ENCODE measurements at regions not wholly inside any gene's neighbourhood (a gene's known extent, or its start where the extent isn't known, plus 50 kb on each side); places are given as distances from the start of the nearest gene placed in this dataset.

- Mint-ChIP-seq H3K27ac (no peak overlapping the region), H3K9me3 (no peaks in the 10 kb centered on the region)
- DNase-seq (ENCODE audit: low spot score in 2 of 2), result no peak
Observed at GRCh38 chr3:117486719-117487716, 777.4 kb downstream of the TUSC7 start.

DNA sequence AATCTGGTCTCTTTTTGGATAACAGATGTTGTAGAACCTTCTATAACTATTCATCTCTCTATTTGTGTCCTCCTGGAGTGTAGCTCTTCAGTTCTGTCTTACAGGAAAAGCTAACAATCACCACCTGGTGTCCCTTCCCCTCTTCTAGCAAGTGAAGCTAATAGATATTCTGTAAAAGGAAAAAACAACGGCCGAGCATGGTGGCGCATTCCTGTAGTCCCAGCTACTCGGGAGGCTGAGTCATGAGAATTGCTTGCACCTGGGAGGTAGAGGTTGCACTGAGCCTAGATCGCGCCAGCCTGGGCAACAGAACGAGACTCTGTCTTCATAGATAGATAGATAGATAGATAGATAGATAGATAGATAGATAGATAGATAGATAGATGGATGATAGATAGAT, 779.4 kb downstream of the TUSC7 start:
- Mint-ChIP-seq H3K4me1 (no peaks in the 10 kb centered on the region), H3K36me3 (no peaks in the 10 kb centered on the region), H3K4me3 (no peak overlapping the region), H3K27ac (no peak overlapping the region), H3K9me3 (peaks cover 3% of the 10 kb centered on the region)
- DNase-seq (ENCODE audit: low spot score in 2 of 2), result no peak
- no peak for ATAC-seq

More at GRCh38 chr3:117486719-117487716, 777.4 kb downstream of the TUSC7 start:
- Mint-ChIP-seq H3K4me1 (no peaks in the 10 kb centered on the region), H3K4me3 (no peak overlapping the region), H3K36me3 (no peaks in the 10 kb centered on the region)
- no peak for ATAC-seq

DNA sequence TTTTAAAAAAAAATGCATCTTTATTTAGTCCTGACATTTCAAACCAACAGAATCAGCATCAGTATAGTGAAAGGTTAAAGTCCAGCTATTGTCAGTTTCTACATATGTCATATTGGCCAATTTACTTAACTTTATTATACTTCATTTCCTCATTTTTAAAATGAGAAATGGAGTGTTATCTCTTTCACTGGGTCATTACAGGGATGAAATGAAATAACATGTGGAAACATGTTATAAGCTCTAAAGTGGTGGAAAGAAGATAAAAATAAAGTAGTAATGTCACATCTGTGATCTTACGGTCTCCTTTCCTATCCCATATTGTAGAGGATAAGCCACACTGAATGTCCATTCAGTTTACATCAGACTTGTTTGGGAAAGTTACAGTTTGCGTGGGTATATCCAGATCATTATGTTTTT, 780.1 kb downstream of the TUSC7 start:
- no peak overlapping the region for H3K4me3 Mint-ChIP-seq
- H3K36me3 Mint-ChIP-seq, result no peaks in the 10 kb centered on the region
- no peak overlapping the region for H3K27ac Mint-ChIP-seq
- peaks cover 3% of the 10 kb centered on the region for H3K9me3 Mint-ChIP-seq
- no peaks in the 10 kb centered on the region for H3K4me1 Mint-ChIP-seq
- ATAC-seq (no peak), DNase-seq (ENCODE audit: low spot score in 2 of 2) (no peak)

DNA sequence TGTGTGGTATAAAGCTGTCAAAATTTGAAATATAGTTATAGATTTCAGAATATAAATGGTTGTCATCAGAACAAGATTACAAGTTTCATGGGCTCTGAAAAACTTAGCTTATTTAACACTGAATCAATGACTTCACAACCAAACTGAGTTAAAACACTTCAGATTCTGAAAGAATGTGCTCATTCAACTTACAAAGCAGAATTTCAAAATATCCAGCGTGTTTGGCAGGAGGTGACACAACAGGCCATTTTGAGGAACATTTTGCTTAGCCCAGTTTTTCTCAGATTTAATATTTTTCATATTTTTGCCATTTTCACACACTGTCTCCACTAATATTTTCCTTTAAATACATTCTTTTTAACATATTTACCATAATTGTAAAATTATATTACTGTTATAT, 781.1 kb downstream of the TUSC7 start:
- no peaks in the 10 kb centered on the region for H3K36me3 Mint-ChIP-seq
- ATAC-seq (no peak), DNase-seq (ENCODE audit: low spot score in 2 of 2) (no peak)
- peaks cover 3% of the 10 kb centered on the region for H3K9me3 Mint-ChIP-seq
- no peak overlapping the region for H3K27ac Mint-ChIP-seq
- H3K4me3 Mint-ChIP-seq, result no peak overlapping the region
- no peaks in the 10 kb centered on the region for H3K4me1 Mint-ChIP-seq

- peaks cover 10% of the 10 kb centered on the region for H3K9me3 Mint-ChIP-seq
- H3K4me3 Mint-ChIP-seq, result no peak overlapping the region
- no peaks in the 10 kb centered on the region for H3K36me3 Mint-ChIP-seq
- H3K4me1 Mint-ChIP-seq, result no peaks in the 10 kb centered on the region
- DNase-seq (ENCODE audit: low spot score in 2 of 2) (no peak), ATAC-seq (no peak)
- H3K27ac Mint-ChIP-seq, result no peak overlapping the region
Observed at GRCh38 chr3:117495620-117496019, 786.0 kb downstream of the TUSC7 start.

DNA sequence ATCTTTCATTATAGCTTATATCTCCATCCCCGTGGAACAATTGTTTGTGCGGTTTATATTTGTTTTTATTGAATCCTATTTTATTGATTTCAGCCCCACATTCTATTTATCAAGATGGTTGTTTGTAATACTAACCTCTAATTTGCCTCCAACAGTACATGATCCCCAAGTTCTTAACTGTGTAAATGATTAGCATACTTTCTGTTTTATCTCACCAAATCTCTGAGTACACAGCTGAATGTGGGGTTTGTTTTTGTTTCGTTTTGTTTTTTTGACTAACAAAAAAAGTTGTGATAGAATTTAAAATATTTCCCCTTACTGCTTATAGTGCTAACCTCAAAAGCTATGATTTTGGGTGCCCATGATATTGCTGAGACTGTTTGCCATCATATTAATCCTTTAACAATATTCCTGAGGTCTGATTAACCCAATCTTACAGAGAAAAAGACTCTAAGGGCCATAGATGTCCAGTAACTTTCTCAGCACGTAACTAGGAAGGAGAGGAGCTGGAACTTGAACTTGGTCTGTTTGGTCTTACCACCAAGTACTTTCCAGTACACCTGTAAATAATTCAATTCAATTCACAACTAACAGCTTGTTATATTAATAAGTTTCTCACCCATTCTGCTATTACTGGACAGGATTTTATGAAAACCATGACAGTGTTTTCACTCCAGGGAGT, 789.8 kb downstream of the TUSC7 start:
- Mint-ChIP-seq H3K27ac (no peak overlapping the region), H3K9me3 (peaks cover 7% of the 10 kb centered on the region), H3K36me3 (no peaks in the 10 kb centered on the region), H3K4me1 (no peaks in the 10 kb centered on the region), H3K4me3 (no peak overlapping the region)
- ATAC-seq (no peak), DNase-seq (ENCODE audit: low spot score in 2 of 2) (no peak)

DNA sequence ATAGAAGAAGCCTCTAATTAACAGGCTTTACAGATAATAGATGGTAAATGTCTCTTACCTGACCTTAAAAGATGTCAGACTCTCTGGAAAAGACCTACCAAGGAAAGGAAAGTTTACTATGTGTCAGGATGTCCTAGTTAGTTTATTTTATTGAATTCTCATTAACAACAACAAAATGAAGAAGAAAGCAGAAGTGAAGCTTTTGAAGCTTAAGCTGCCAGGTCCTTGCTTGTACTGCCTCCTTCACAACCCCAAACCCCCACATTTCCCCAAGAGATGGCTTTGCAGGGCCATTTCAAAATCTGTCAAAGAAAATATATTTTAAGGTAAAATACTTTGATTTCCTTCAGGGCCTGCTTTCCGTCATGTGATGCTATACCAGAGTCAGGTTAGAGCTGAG, 798.4 kb downstream of the TUSC7 start:
- Mint-ChIP-seq H3K4me1 (no peaks in the 10 kb centered on the region), H3K36me3 (no peaks in the 10 kb centered on the region), H3K9me3 (peaks cover 17% of the 10 kb centered on the region), H3K27ac (no peak overlapping the region), H3K4me3 (no peak overlapping the region)
- ATAC-seq, result no peak
- DNase-seq (ENCODE audit: low spot score in 2 of 2), result no peak

DNA sequence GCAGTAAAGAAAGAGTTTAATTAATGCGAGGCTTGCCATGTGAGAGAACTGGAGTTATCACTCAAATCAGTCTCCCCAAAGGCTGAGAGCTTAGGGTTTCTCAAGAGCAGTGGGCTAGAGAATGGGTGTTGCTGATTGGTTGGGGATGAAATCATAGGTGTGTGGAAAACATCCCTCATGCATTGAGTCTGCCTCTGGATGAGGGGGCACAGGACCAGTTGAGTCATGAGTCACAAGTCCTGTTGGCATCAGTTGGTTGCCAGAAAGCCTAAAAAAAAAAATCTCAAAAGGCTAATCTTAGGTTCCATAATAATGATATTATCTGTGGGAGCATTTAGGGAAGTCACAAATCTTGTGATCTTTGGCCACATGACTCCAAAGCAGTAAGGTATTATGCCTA, 800.3 kb downstream of the TUSC7 start:
- no peak for ATAC-seq
- H3K36me3 Mint-ChIP-seq, result no peaks in the 10 kb centered on the region
- no peaks in the 10 kb centered on the region for H3K4me1 Mint-ChIP-seq
- H3K4me3 Mint-ChIP-seq, result no peak overlapping the region
- no peak for DNase-seq (ENCODE audit: low spot score in 2 of 2)
- H3K9me3 Mint-ChIP-seq, result peaks cover 18% of the 10 kb centered on the region
- H3K27ac Mint-ChIP-seq, result no peak overlapping the region

- no peaks in the 10 kb centered on the region for H3K36me3 Mint-ChIP-seq
- ATAC-seq (no peak), DNase-seq (ENCODE audit: low spot score in 2 of 2) (no peak)
- H3K27ac Mint-ChIP-seq, result no peak overlapping the region
- H3K4me1 Mint-ChIP-seq, result no peaks in the 10 kb centered on the region
- no peak overlapping the region for H3K4me3 Mint-ChIP-seq
- H3K9me3 Mint-ChIP-seq, result peaks cover 19% of the 10 kb centered on the region
Observed at GRCh38 chr3:117510396-117510795, 800.8 kb downstream of the TUSC7 start.

DNA sequence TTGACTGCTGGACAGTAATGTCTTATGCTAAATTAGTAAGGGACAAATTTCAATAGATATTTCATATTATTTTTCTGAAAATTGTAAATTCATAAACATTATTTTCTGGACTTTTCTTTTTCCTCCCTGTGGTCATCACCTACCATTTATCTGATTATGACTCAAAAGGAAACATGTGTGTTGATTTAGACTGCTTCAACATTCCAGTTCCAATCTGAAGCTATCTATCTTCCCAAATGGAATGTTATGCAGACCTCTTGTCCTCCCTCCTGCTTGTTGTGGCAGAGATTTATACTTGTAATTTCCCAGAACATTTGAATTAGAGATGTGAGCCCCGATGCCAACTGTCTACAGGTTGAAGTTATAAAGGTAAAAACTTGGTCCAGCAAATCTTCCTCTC, 803.4 kb downstream of the TUSC7 start:
- H3K9me3 Mint-ChIP-seq, result peaks cover 12% of the 10 kb centered on the region
- H3K4me3 Mint-ChIP-seq, result no peak overlapping the region
- H3K36me3 Mint-ChIP-seq, result no peaks in the 10 kb centered on the region
- DNase-seq (ENCODE audit: low spot score in 2 of 2) (no peak), ATAC-seq (no peak)
- H3K4me1 Mint-ChIP-seq, result no peaks in the 10 kb centered on the region
- H3K27ac Mint-ChIP-seq, result no peak overlapping the region

- H3K4me3 Mint-ChIP-seq, result no peak overlapping the region
- H3K36me3 Mint-ChIP-seq, result no peaks in the 10 kb centered on the region
- no peaks in the 10 kb centered on the region for H3K4me1 Mint-ChIP-seq
- H3K27ac Mint-ChIP-seq, result no peak overlapping the region
- no peak for DNase-seq (ENCODE audit: low spot score in 2 of 2)
- H3K9me3 Mint-ChIP-seq, result peaks cover 6% of the 10 kb centered on the region
- ATAC-seq, result no peak
Observed at GRCh38 chr3:117515309-117515708, 805.7 kb downstream of the TUSC7 start.

- no peak overlapping the region for H3K4me3 Mint-ChIP-seq
- DNase-seq (ENCODE audit: low spot score in 2 of 2) (no peak), ATAC-seq (no peak)
- H3K27ac Mint-ChIP-seq, result no peak overlapping the region
- peaks cover 5% of the 10 kb centered on the region for H3K9me3 Mint-ChIP-seq
- no peaks in the 10 kb centered on the region for H3K36me3 Mint-ChIP-seq
- no peaks in the 10 kb centered on the region for H3K4me1 Mint-ChIP-seq
Observed at GRCh38 chr3:117518364-117518763, 808.8 kb downstream of the TUSC7 start.

DNA sequence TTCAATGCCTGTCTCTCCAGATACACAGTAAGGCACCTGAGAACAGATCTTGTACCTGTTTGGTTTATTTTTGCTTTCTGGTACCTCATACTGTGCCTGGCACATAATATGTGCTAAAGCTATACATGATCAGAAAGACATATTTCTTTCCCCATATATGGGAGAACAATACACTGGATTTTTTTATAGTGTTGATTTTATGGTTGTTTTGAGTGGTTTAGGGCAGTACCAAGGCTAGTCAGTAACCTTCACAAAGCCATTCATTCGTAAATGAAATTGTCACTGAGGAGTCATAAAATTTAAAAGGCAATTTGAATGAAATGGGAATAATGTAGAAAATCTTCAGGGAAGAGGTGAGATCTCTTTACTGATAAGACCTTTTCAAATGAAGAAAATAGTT, 810.2 kb downstream of the TUSC7 start:
- Mint-ChIP-seq H3K36me3 (no peaks in the 10 kb centered on the region), H3K4me3 (no peak overlapping the region), H3K9me3 (peaks cover 3% of the 10 kb centered on the region), H3K4me1 (no peaks in the 10 kb centered on the region), H3K27ac (no peak overlapping the region)
- DNase-seq (ENCODE audit: low spot score in 2 of 2) (no peak), ATAC-seq (no peak)

DNA sequence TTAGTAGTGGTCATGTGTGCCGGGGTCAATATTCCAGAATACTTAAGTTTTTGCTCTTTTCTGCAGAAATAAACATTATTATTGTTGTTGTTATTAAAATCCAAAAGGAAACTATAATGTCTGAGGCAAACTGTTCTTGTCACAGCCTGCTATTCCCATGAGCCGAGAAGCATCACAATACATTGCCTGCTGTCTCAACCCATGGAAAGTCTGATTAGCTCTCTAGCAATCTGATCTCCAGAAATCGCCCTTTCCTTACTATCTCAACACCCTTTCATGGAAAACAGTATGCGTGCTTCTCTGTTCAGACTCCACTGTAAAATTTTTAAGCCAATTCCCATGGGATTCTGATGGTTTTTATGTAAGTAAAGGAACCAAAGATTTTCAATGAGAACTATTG, 811.0 kb downstream of the TUSC7 start:
- H3K4me3 Mint-ChIP-seq, result no peak overlapping the region
- peaks cover 2% of the 10 kb centered on the region for H3K9me3 Mint-ChIP-seq
- H3K4me1 Mint-ChIP-seq, result no peaks in the 10 kb centered on the region
- no peak overlapping the region for H3K27ac Mint-ChIP-seq
- DNase-seq (ENCODE audit: low spot score in 2 of 2) (no peak), ATAC-seq (no peak)
- no peaks in the 10 kb centered on the region for H3K36me3 Mint-ChIP-seq

- Mint-ChIP-seq H3K9me3 (peaks cover 6% of the 10 kb centered on the region), H3K36me3 (no peaks in the 10 kb centered on the region), H3K4me1 (no peaks in the 10 kb centered on the region), H3K4me3 (no peak overlapping the region), H3K27ac (no peak overlapping the region)
- ATAC-seq (no peak), DNase-seq (ENCODE audit: low spot score in 2 of 2) (no peak)
Observed at GRCh38 chr3:117523418-117523817, 813.8 kb downstream of the TUSC7 start.

GRCh38 chr3:117524890-117525289, 815.3 kb downstream of the TUSC7 start:
- H3K4me3 Mint-ChIP-seq, result no peak overlapping the region
- H3K27ac Mint-ChIP-seq, result no peak overlapping the region
- no peak for DNase-seq (ENCODE audit: low spot score in 2 of 2)
- ATAC-seq, result no peak
- H3K9me3 Mint-ChIP-seq, result peaks cover 13% of the 10 kb centered on the region
- no peaks in the 10 kb centered on the region for H3K4me1 Mint-ChIP-seq
- H3K36me3 Mint-ChIP-seq, result no peaks in the 10 kb centered on the region

Data from stimulated activated effector memory CD8-positive, alpha-beta T cell treated with anti-CD3 and anti-CD28 coated beads, Interleukin-12 subunit alpha, Interleukin-12 subunit beta, amount 100 ng/mL, for 72 hours (primary cell).